GM21381 (cell line): ENCODE measurements at regions not wholly inside any gene's neighbourhood (a gene's known extent, or its start where the extent isn't known, plus 50 kb on each side); places are given as distances from the start of the nearest gene placed in this dataset.
"Not testable (repeated sequence)": the region's sequence is repeated elsewhere in the genome, so short reads cannot be mapped to it uniquely, and the experiment has no call there.

Source experiments
- ATAC-seq: cut with Tn5 transposase; IDR thresholded peaks from one replicate; pipeline ENCODE4 v1.9.1; 2021; ENCODE audit warnings: mild to moderate bottlenecking, moderate library complexity; ENCODE audit not compliant: unreplicated experiment

GRCh38 chr13:62151724-62152123 is 736.1 kb upstream of the PCDH20 start:
- ATAC-seq, result not testable (repeated sequence)

- no peak for ATAC-seq
Measured at GRCh38 chr13:62142048-62142447, 726.4 kb upstream of the PCDH20 start.

- ATAC-seq, result no peak
Measured at GRCh38 chr13:62139597-62139996, 723.9 kb upstream of the PCDH20 start.

- no peak for ATAC-seq
Measured at GRCh38 chr13:62137629-62138405, 722.2 kb upstream of the PCDH20 start.

- no peak for ATAC-seq
Measured at GRCh38 chr13:62131604-62132003, 716.0 kb upstream of the PCDH20 start.

- ATAC-seq, result no peak
Measured at GRCh38 chr13:62130062-62130970, 714.7 kb upstream of the PCDH20 start.

GRCh38 chr13:62129000-62129551 is 713.4 kb upstream of the PCDH20 start:
- no peak for ATAC-seq

- ATAC-seq, result no peak
Measured at GRCh38 chr13:62126400-62126799, 710.8 kb upstream of the PCDH20 start.

- no peak for ATAC-seq
Measured at GRCh38 chr13:62125451-62125850, 709.8 kb upstream of the PCDH20 start.

GRCh38 chr13:62123409-62123808 is 707.8 kb upstream of the PCDH20 start:
- ATAC-seq, result no peak

- no peak for ATAC-seq
Measured at GRCh38 chr13:62122434-62122833, 706.8 kb upstream of the PCDH20 start.

- ATAC-seq, result no peak
Measured at GRCh38 chr13:62119739-62120700, 704.4 kb upstream of the PCDH20 start.

GRCh38 chr13:62115831-62116230 is 700.2 kb upstream of the PCDH20 start:
- no peak for ATAC-seq

- ATAC-seq, result no peak
Measured at GRCh38 chr13:62113179-62113578, 697.5 kb upstream of the PCDH20 start.

GRCh38 chr13:62110079-62110478 is 694.4 kb upstream of the PCDH20 start:
- ATAC-seq, result no peak

GRCh38 chr13:62104136-62104535 is 688.5 kb upstream of the PCDH20 start:
- not testable (repeated sequence) for ATAC-seq

- ATAC-seq, result no peak
Measured at GRCh38 chr13:62096652-62097051, 681.0 kb upstream of the PCDH20 start.

- no peak for ATAC-seq
Measured at GRCh38 chr13:62094932-62095331, 679.3 kb upstream of the PCDH20 start.

GRCh38 chr13:62093984-62094780 is 678.5 kb upstream of the PCDH20 start:
- ATAC-seq, result no peak

GRCh38 chr13:62092949-62093348 is 677.3 kb upstream of the PCDH20 start:
- ATAC-seq, result no peak
